ENCODE measurements at regions not wholly inside any gene's neighbourhood (a gene's known extent, or its start where the extent isn't known, plus 50 kb on each side); places are given as distances from the start of the nearest gene placed in this dataset.
"Not testable (repeated sequence)": the region's sequence is repeated elsewhere in the genome, so short reads cannot be mapped to it uniquely, and the experiment has no call there.

DNA sequence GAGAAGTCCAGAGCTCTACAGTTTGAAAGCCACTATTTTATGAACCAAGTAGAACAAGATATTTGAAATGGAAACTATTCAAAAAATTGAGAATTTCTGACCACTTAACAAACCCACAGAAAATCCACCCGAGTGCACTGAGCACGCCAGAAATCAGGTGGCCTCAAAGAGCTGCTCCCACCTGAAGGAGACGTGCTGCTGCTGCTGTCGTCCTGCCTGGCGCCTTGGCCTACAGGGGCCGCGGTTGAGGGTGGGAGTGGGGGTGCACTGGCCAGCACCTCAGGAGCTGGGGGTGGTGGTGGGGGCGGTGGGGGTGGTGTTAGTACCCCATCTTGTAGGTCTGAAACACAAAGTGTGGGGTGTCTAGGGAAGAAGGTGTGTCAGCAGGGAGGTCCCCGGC lies 50.0 kb upstream of the IQSEC3 start:
- ATAC-seq (ENCODE audit: insufficient read depth, low FRiP score); H3K9me3 ChIP-seq (ENCODE audit: control insufficient read depth in 4 of 4, insufficient read depth in 3 of 4, low read length in 3 of 4); DNase-seq; H3K27me3 ChIP-seq (ENCODE audit: control insufficient read depth in 3 of 3, insufficient read depth in 3 of 3, low read length in 2 of 3); H3K9ac ChIP-seq (ENCODE audit: insufficient read depth in 1 of 2, low read length in 2 of 2); H3K27ac ChIP-seq (ENCODE audit: low read depth in 1 of 2, low read length in 1 of 2); H3K4me3 ChIP-seq; H3K4me1 ChIP-seq (ENCODE audit: control insufficient read depth in 5 of 5, insufficient read depth in 5 of 5, low read length in 5 of 5): not testable (repeated sequence)
- WGBS, 2 donors: 85 to 91% methylated on average over 7 to 8 of the region's 9 CpGs
- H3K36me3 ChIP-seq (ENCODE audit: control insufficient read depth in 4 of 4, insufficient read depth in 4 of 4, low read length in 4 of 4): peaks cover 0 to 11% (median 7%) of the 10 kb centered on the region in 4 donors
